ENCODE measurements at regions not wholly inside any gene's neighbourhood (a gene's known extent, or its start where the extent isn't known, plus 50 kb on each side); places are given as distances from the start of the nearest gene placed in this dataset.

- ATAC-seq (ENCODE audit: low read depth) (no peak), DNase-seq (no peak)
- CTCF ChIA-PET, result interaction anchor here (0.7 kb wide), 1 partner anchor 1327 kb away, joined by 3 read pairs; no protein-coding TSS in a partner anchor
- no peaks in the 10 kb centered on the region for H4K20me1 ChIP-seq (ENCODE audit: insufficient read depth, low read length)
- no peak overlapping the region for H4K8ac ChIP-seq (ENCODE audit: low read depth in 2 of 2, low read length in 2 of 2)
- H3K14ac ChIP-seq (replicated peaks; ENCODE audit: low read depth, low read length), result no peak overlapping the region
- H3K4ac ChIP-seq (ENCODE audit: low read depth, low read length), result no peak overlapping the region
- WGBS, 2 experiments (ENCODE audit: extremely low coverage in 2 of 2, insufficient read length in 1 of 2), result 100% methylated on average over 1 of the region's 3 CpGs; no CpG with 5 or more reads in 1 of the 2 experiments
- H3K18ac ChIP-seq (ENCODE audit: low read depth, low read length), result no peak overlapping the region
- no TSS peak for BruUV-seq (replicated peaks)
- TF ChIP-seq FOS (IDR thresholded peaks at IDR 0.05; ENCODE audit: low read depth, low read length) (no peak), CEBPB (IDR thresholded peaks at IDR 0.05; ENCODE audit: low read depth, low read length) (no peak), BHLHE40 (IDR thresholded peaks at IDR 0.05; ENCODE audit: low read depth, low read length) (no peak), POLR2A (IDR thresholded peaks at IDR 0.05; ENCODE audit: low read depth, low read length) (no peak), NFE2L2 (IDR thresholded peaks at IDR 0.05; ENCODE audit: low read depth, low read length) (no peak), RFX5 (IDR thresholded peaks at IDR 0.05; ENCODE audit: low read depth, low read length) (no peak), MAFK (IDR thresholded peaks at IDR 0.05; ENCODE audit: low read depth, low read length) (no peak), MAZ (IDR thresholded peaks at IDR 0.05; ENCODE audit: borderline replicate concordance, low read depth, low read length) (no peak), CHD1 (IDR thresholded peaks at IDR 0.05; ENCODE audit: low read depth, low read length) (no peak), RAD21 (IDR thresholded peaks at IDR 0.05; ENCODE audit: low read length) (no peak), SMC3 (IDR thresholded peaks at IDR 0.05; ENCODE audit: low read depth, low read length) (no peak), RCOR1 (IDR thresholded peaks at IDR 0.05; ENCODE audit: insufficient replicate concordance, low read length) (no peak), MXI1 (IDR thresholded peaks at IDR 0.05; ENCODE audit: borderline replicate concordance, low read depth, low read length) (no peak)
- TF ChIP-seq, protein P1, sequence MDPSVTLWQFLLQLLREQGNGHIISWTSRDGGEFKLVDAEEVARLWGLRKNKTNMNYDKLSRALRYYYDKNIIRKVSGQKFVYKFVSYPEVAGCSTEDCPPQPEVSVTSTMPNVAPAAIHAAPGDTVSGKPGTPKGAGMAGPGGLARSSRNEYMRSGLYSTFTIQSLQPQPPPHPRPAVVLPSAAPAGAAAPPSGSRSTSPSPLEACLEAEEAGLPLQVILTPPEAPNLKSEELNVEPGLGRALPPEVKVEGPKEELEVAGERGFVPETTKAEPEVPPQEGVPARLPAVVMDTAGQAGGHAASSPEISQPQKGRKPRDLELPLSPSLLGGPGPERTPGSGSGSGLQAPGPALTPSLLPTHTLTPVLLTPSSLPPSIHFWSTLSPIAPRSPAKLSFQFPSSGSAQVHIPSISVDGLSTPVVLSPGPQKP (IDR thresholded peaks at IDR 0.05; ENCODE audit: borderline replicate concordance, low read depth, low read length), result no peak
- TF ChIP-seq, protein P2, sequence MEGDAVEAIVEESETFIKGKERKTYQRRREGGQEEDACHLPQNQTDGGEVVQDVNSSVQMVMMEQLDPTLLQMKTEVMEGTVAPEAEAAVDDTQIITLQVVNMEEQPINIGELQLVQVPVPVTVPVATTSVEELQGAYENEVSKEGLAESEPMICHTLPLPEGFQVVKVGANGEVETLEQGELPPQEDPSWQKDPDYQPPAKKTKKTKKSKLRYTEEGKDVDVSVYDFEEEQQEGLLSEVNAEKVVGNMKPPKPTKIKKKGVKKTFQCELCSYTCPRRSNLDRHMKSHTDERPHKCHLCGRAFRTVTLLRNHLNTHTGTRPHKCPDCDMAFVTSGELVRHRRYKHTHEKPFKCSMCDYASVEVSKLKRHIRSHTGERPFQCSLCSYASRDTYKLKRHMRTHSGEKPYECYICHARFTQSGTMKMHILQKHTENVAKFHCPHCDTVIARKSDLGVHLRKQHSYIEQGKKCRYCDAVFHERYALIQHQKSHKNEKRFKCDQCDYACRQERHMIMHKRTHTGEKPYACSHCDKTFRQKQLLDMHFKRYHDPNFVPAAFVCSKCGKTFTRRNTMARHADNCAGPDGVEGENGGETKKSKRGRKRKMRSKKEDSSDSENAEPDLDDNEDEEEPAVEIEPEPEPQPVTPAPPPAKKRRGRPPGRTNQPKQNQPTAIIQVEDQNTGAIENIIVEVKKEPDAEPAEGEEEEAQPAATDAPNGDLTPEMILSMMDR (conservative IDR thresholded peaks at IDR 0.05; ENCODE audit: low read depth, low read length), result no peak
- TF ChIP-seq, protein P3, sequence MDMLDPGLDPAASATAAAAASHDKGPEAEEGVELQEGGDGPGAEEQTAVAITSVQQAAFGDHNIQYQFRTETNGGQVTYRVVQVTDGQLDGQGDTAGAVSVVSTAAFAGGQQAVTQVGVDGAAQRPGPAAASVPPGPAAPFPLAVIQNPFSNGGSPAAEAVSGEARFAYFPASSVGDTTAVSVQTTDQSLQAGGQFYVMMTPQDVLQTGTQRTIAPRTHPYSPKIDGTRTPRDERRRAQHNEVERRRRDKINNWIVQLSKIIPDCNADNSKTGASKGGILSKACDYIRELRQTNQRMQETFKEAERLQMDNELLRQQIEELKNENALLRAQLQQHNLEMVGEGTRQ (IDR thresholded peaks at IDR 0.05; ENCODE audit: low read depth, low read length), result no peak
- H2BK5ac ChIP-seq (ENCODE audit: low read depth, low read length, poor library complexity, severe bottlenecking), result no peak overlapping the region
- H3K9ac ChIP-seq (ENCODE audit: low read depth, low read length), result no peak overlapping the region
- no peak overlapping the region for H3K4me3 ChIP-seq (ENCODE audit: insufficient read depth, low read depth, low read length)
- H2BK15ac ChIP-seq (ENCODE audit: low read depth, low read length), result no peak overlapping the region
- no peak overlapping the region for H3K27ac ChIP-seq (ENCODE audit: insufficient read depth, low read length)
- no peak overlapping the region for H2BK120ac ChIP-seq (ENCODE audit: low read depth, low read length)
- H4K5ac ChIP-seq (ENCODE audit: low read depth, low read length), result no peak overlapping the region
- dilution Hi-C loops (cut with HindIII; ENCODE audit: low sequenced_read_pairs, unreplicated experiment) (no loop called here), intact Hi-C loops (cut with micrococcal nuclease) (no loop called here), in situ Hi-C loops (cut with MboI; ENCODE audit: low sequenced_read_pairs) (no loop called here)
- H3K23ac ChIP-seq (ENCODE audit: low read depth, low read length), result no peak overlapping the region
- no peak overlapping the region for H2AK5ac ChIP-seq (ENCODE audit: low read depth, low read length)
- no peak overlapping the region for H2AK9ac ChIP-seq (replicated peaks; ENCODE audit: low read depth, low read length, poor library complexity)
- H3K36me3 ChIP-seq (ENCODE audit: control insufficient read depth, insufficient read depth, low read length), result no peaks in the 10 kb centered on the region
- H2AFZ ChIP-seq (replicated peaks; ENCODE audit: low read length, poor library complexity), result no peak overlapping the region
- H2BK20ac ChIP-seq (ENCODE audit: low read depth, low read length), result no peak overlapping the region
- H4K91ac ChIP-seq (ENCODE audit: insufficient read depth, low read depth, low read length), result no peak overlapping the region
- POLR2A ChIA-PET (ENCODE audit: unreplicated experiment), result no interaction called here
- no peaks in the 10 kb centered on the region for H3K4me1 ChIP-seq (ENCODE audit: control insufficient read depth, insufficient read depth, low read length)
- H3K9me1 ChIP-seq (ENCODE audit: insufficient read depth, low read length), result no peaks in the 10 kb centered on the region
- no peaks in the 10 kb centered on the region for H3K79me1 ChIP-seq (ENCODE audit: low read depth in 1 of 2, low read length in 2 of 2)
- no peak overlapping the region for H3K4me2 ChIP-seq (ENCODE audit: low read depth, low read length)
- no peak overlapping the region for H3K56ac ChIP-seq (ENCODE audit: extremely low read depth, insufficient read depth, low read length)
- no peaks in the 10 kb centered on the region for H3K9me3 ChIP-seq (ENCODE audit: control insufficient read depth, insufficient read depth, low read length)
- peaks cover 20% of the 10 kb centered on the region for H3K27me3 ChIP-seq (ENCODE audit: control insufficient read depth, insufficient read depth, low read length)
Measured at GRCh38 chr10:93142534-93142933, 68.8 kb downstream of the CYP26A1 start.

All from IMR-90 (cell line).